ENCODE measurements at regions not wholly inside any gene's neighbourhood (a gene's known extent, or its start where the extent isn't known, plus 50 kb on each side); places are given as distances from the start of the nearest gene placed in this dataset.

GRCh38 chr3:89679686-89680085, 572.3 kb downstream of the EPHA3 start (continued):
- TF ChIP-seq KDM5A (IDR thresholded peaks at IDR 0.05; ENCODE audit: low read length): no peak
- no peak for TF ChIP-seq KDM4A (IDR thresholded peaks at IDR 0.05; ENCODE audit: low read depth, low read length, severe bottlenecking)

Data from H1 (cell line).